Esophagus squamous epithelium (tissue), 5 donors: ENCODE measurements at regions not wholly inside any gene's neighbourhood (a gene's known extent, or its start where the extent isn't known, plus 50 kb on each side); places are given as distances from the start of the nearest gene placed in this dataset.
A peak's percentile ranks its signal among the peaks of the same experiment; 100 is the strongest.

ENCODE experiments used
- DNase-seq: peaks from one replicate; lab custom pipeline; 2025; lab: John Stamatoyannopoulos, UW
- H3K27ac ChIP-seq, 4 donors: fragments of 200-600 bp; sonication (generic); one replicate each; pipeline ENCODE4 v1.5.1; 2016 to 2019; ENCODE audit warnings: mild to moderate bottlenecking in 1 of 4
- H3K27me3 ChIP-seq, 4 donors: fragments of 200-600 bp; sonication (generic); 1 replicate in 3 of 4; 2 replicates in 1 of 4; pipeline versions ENCODE4 v1.5.1 to v1.6.0; 2017 to 2021; ENCODE audit warnings: antibody characterized with exemption in 1 of 4
- H3K36me3 ChIP-seq, 3 donors: fragments of 200-600 bp; sonication (generic); one replicate each; pipeline ENCODE4 v1.5.1; 2016 to 2019
- H3K4me1 ChIP-seq, 3 donors: fragments of 200-600 bp; sonication (generic); one replicate each; pipeline ENCODE4 v1.5.1; 2017 to 2019
- H3K4me3 ChIP-seq, 4 donors: fragments of 200-600 bp; sonication (generic); 1 replicate in 3 of 4; 2 replicates in 1 of 4; pipeline ENCODE4 v1.5.1; 2016 to 2019; ENCODE audit warnings: mild to moderate bottlenecking in 2 of 4, moderate library complexity in 1 of 4
- H3K9me3 ChIP-seq, 3 donors: fragments of 200-600 bp; sonication (generic); one replicate each; pipeline ENCODE4 v1.5.1; 2016 to 2019
- CTCF ChIP-seq, 6 experiments: fragments of 450-650 bp in 4 of 6; fragments of 200-600 bp in 2 of 6; sonication (generic) in 2 of 6; IDR thresholded peaks; one replicate each; pipeline ENCODE4 v1.5.1; 2016 to 2019; ENCODE audit warnings: antibody characterized with exemption in 6 of 6, mild to moderate bottlenecking in 4 of 6, moderate library complexity in 4 of 6
- POLR2A ChIP-seq, 4 donors: fragments of 450-650 bp; IDR thresholded peaks; one replicate each; pipeline ENCODE4 v1.6.1; 2017; ENCODE audit warnings: antibody characterized with exemption in 4 of 4, mild to moderate bottlenecking in 4 of 4, moderate library complexity in 3 of 4
- WGBS, 2 donors: methylation state at CpG; one replicate each; pipeline ENCODE4 v1.1.5; 2018; 5-methylcytosine and 5-hydroxymethylcytosine counted together
- intact Hi-C: fragments of 100-400 bp; cut with DNase I; formaldehyde crosslinking; loops from one replicate; pipeline ENCODE4 v1.15.0; 2022
- donor health status: DM: yes; HTN: yes; CAD: no.

- Histone ChIP-seq H3K27ac (no peak overlapping the region), H3K9me3 (no peaks in the 10 kb centered on the region), H3K27me3 (peaks cover 0 to 17% (median 0%) of the 10 kb centered on the region in 4 donors), H3K36me3 (no peaks in the 10 kb centered on the region), H3K4me3 (no peak overlapping the region), H3K4me1 (no peaks in the 10 kb centered on the region)
- no peak for TF ChIP-seq POLR2A (IDR thresholded peaks at IDR 0.05)
- TF ChIP-seq CTCF (IDR thresholded peaks at IDR 0.05) = no peak
- no peak for DNase-seq
- intact Hi-C loops = no loop called here
These were observed 1052.3 kb upstream of the ZEB2 start for GRCh38 chr2:145572238-145572637.

GRCh38 chr2:145569108-145569507 is 1049.2 kb upstream of the ZEB2 start:
- intact Hi-C loops = no loop called here
- Histone ChIP-seq H3K9me3 (no peaks in the 10 kb centered on the region), H3K4me1 (peaks cover 0 to 8% (median 0%) of the 10 kb centered on the region in 3 donors), H3K4me3 (no peak overlapping the region), H3K27me3 (peaks cover 0 to 19% (median 0%) of the 10 kb centered on the region in 4 donors), H3K27ac (no peak overlapping the region), H3K36me3 (no peaks in the 10 kb centered on the region)
- no peak for DNase-seq
- WGBS, 2 donors = 34 to 63% methylated on average over 2 of the region's 2 CpGs
- no peak for TF ChIP-seq POLR2A (IDR thresholded peaks at IDR 0.05)
- no peak for TF ChIP-seq CTCF (IDR thresholded peaks at IDR 0.05)

- intact Hi-C loops = no loop called here
- Histone ChIP-seq H3K36me3 (no peaks in the 10 kb centered on the region), H3K27ac (peak overlapping the region in 3 of 4 donors; percentile 10 to 55 (median 54)), H3K9me3 (no peaks in the 10 kb centered on the region), H3K4me1 (peaks cover 0 to 19% (median 0%) of the 10 kb centered on the region in 3 donors), H3K4me3 (peak overlapping the region in 1 of 4 donors; percentile 12), H3K27me3 (peaks cover 0 to 46% (median 0%) of the 10 kb centered on the region in 4 donors)
- WGBS, 2 donors = 35 to 36% methylated on average over 6 to 7 of the region's 7 CpGs
- TF ChIP-seq CTCF (IDR thresholded peaks at IDR 0.05) (no peak), POLR2A (IDR thresholded peaks at IDR 0.05) (no peak)
- no peak for DNase-seq
These were observed 1044.1 kb upstream of the ZEB2 start for GRCh38 chr2:145563741-145564615.

GRCh38 chr2:145561152-145561551 is 1041.2 kb upstream of the ZEB2 start:
- WGBS, 2 donors = 87 to 93% methylated on average over 3 of the region's 3 CpGs
- DNase-seq = no peak
- Histone ChIP-seq H3K27me3 (peaks cover 0 to 41% (median 0%) of the 10 kb centered on the region in 4 donors), H3K9me3 (no peaks in the 10 kb centered on the region), H3K4me3 (no peak overlapping the region), H3K36me3 (no peaks in the 10 kb centered on the region), H3K27ac (no peak overlapping the region), H3K4me1 (peaks cover 0 to 19% (median 0%) of the 10 kb centered on the region in 3 donors)
- TF ChIP-seq POLR2A (IDR thresholded peaks at IDR 0.05) = no peak
- no peak for TF ChIP-seq CTCF (IDR thresholded peaks at IDR 0.05)
- intact Hi-C loops = no loop called here

GRCh38 chr2:145558617-145559350 is 1038.9 kb upstream of the ZEB2 start:
- Histone ChIP-seq H3K27me3 (peaks cover 0 to 41% (median 0%) of the 10 kb centered on the region in 4 donors), H3K4me1 (peaks cover 0 to 8% (median 0%) of the 10 kb centered on the region in 3 donors), H3K36me3 (no peaks in the 10 kb centered on the region), H3K4me3 (no peak overlapping the region), H3K27ac (no peak overlapping the region), H3K9me3 (no peaks in the 10 kb centered on the region)
- 80 to 82% methylated on average over 1 of the region's 1 CpG for WGBS, 2 donors
- no peak for DNase-seq
- intact Hi-C loops = no loop called here
- TF ChIP-seq POLR2A (IDR thresholded peaks at IDR 0.05) (no peak), CTCF (IDR thresholded peaks at IDR 0.05) (no peak)
